ENCODE measurements at regions not wholly inside any gene's neighbourhood (a gene's known extent, or its start where the extent isn't known, plus 50 kb on each side); places are given as distances from the start of the nearest gene placed in this dataset.

DNA sequence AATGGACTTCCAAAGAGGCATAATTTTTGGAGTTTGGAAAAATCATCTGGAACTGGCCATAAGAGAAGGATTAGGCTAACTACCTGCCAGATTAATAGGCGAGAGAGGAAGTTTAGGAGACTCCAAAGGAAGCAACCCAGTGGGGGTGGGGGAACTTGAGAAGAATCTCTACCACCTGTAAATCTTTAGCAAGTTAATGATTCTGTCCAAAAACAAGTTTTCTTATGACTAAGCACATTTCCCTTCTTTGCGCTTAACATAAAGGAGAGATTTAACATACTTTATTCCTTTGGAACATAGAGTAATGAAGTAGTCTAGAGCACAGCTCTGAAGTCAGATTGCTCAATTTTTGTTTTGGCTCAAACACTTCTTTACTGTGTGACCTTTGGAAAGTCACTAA, 58.2 kb upstream of the PAPPA start:
- Histone ChIP-seq H3K4me1 (ENCODE audit: control insufficient read depth, insufficient read depth, low read length) (peaks cover 7% of the 10 kb centered on the region), H3K9ac (ENCODE audit: low read depth, low read length) (no peak overlapping the region), H3K9me3 (ENCODE audit: control insufficient read depth, insufficient read depth, low read length) (no peaks in the 10 kb centered on the region), H3K27me3 (ENCODE audit: control insufficient read depth, insufficient read depth, low read length) (no peaks in the 10 kb centered on the region), H3K4me3 (ENCODE audit: low read depth, low read length) (no peak overlapping the region), H3K27ac (ENCODE audit: low read depth, low read length) (no peak overlapping the region), H3K36me3 (ENCODE audit: control insufficient read depth, insufficient read depth, low read length) (no peaks in the 10 kb centered on the region)

- H3K27ac ChIP-seq (ENCODE audit: low read depth, low read length): no peak overlapping the region
- H3K9me3 ChIP-seq (ENCODE audit: control insufficient read depth, insufficient read depth, low read length): no peaks in the 10 kb centered on the region
- no peak overlapping the region for H3K4me3 ChIP-seq (ENCODE audit: low read depth, low read length)
- no peaks in the 10 kb centered on the region for H3K36me3 ChIP-seq (ENCODE audit: control insufficient read depth, insufficient read depth, low read length)
- peaks cover 7% of the 10 kb centered on the region for H3K4me1 ChIP-seq (ENCODE audit: control insufficient read depth, insufficient read depth, low read length)
- no peak overlapping the region for H3K9ac ChIP-seq (ENCODE audit: low read depth, low read length)
- H3K27me3 ChIP-seq (ENCODE audit: control insufficient read depth, insufficient read depth, low read length): no peaks in the 10 kb centered on the region
Observed at GRCh38 chr9:116096046-116096445, 57.5 kb upstream of the PAPPA start.

DNA sequence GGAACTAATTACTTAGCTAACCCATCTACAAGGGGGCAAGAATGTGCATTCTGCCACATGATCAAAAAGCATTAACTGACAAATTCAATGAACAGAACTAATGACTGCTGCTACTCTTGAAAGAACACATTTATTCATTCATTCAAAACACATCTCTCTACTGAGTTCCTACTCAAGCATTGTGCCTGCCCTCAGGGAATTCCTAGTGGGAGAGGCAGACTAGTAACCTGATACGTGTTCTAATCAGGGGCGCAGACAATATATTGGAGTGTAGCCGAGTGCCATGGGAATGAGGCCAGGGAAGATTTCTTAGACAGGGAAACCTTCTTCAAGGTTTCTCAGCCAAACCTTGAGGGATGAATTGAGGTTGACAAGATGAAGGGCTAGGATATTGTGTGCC, 56.7 kb upstream of the PAPPA start:
- H3K27ac ChIP-seq (ENCODE audit: low read depth, low read length): no peak overlapping the region
- H3K36me3 ChIP-seq (ENCODE audit: control insufficient read depth, insufficient read depth, low read length): no peaks in the 10 kb centered on the region
- no peaks in the 10 kb centered on the region for H3K27me3 ChIP-seq (ENCODE audit: control insufficient read depth, insufficient read depth, low read length)
- no peak overlapping the region for H3K9ac ChIP-seq (ENCODE audit: low read depth, low read length)
- H3K4me3 ChIP-seq (ENCODE audit: low read depth, low read length): no peak overlapping the region
- peaks cover 7% of the 10 kb centered on the region for H3K4me1 ChIP-seq (ENCODE audit: control insufficient read depth, insufficient read depth, low read length)
- H3K9me3 ChIP-seq (ENCODE audit: control insufficient read depth, insufficient read depth, low read length): no peaks in the 10 kb centered on the region

- H3K4me3 ChIP-seq (ENCODE audit: low read depth, low read length): no peak overlapping the region
- H3K36me3 ChIP-seq (ENCODE audit: control insufficient read depth, insufficient read depth, low read length): no peaks in the 10 kb centered on the region
- H3K9me3 ChIP-seq (ENCODE audit: control insufficient read depth, insufficient read depth, low read length): no peaks in the 10 kb centered on the region
- H3K4me1 ChIP-seq (ENCODE audit: control insufficient read depth, insufficient read depth, low read length): peaks cover 7% of the 10 kb centered on the region
- no peak overlapping the region for H3K27ac ChIP-seq (ENCODE audit: low read depth, low read length)
- H3K27me3 ChIP-seq (ENCODE audit: control insufficient read depth, insufficient read depth, low read length): no peaks in the 10 kb centered on the region
- no peak overlapping the region for H3K9ac ChIP-seq (ENCODE audit: low read depth, low read length)
Observed at GRCh38 chr9:116098476-116098875, 55.1 kb upstream of the PAPPA start.

GRCh38 chr9:116099821-116100220, 53.8 kb upstream of the PAPPA start:
- Histone ChIP-seq H3K4me3 (ENCODE audit: low read depth, low read length) (no peak overlapping the region), H3K9ac (ENCODE audit: low read depth, low read length) (no peak overlapping the region), H3K27ac (ENCODE audit: low read depth, low read length) (no peak overlapping the region), H3K36me3 (ENCODE audit: control insufficient read depth, insufficient read depth, low read length) (no peaks in the 10 kb centered on the region), H3K27me3 (ENCODE audit: control insufficient read depth, insufficient read depth, low read length) (no peaks in the 10 kb centered on the region), H3K4me1 (ENCODE audit: control insufficient read depth, insufficient read depth, low read length) (peaks cover 7% of the 10 kb centered on the region), H3K9me3 (ENCODE audit: control insufficient read depth, insufficient read depth, low read length) (no peaks in the 10 kb centered on the region)

DNA sequence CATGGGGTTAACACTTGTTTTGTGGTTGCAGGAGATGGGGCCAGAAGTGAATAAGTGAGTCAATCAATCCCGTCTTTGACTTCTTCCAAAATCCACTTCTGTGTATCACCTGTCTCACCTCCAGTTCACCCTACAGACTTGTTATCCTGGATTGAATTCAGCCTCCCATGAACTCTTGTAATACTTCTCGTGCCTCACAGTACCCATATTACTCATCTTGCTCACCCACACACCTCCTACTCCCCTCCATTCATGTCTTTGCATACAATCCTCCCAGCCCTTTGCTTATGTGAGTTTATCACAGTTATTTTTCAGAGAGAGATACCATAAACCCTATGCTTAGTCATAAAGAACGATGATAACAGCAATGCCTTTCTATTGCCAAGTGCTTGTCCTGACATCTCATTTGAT, 52.9 kb upstream of the PAPPA start:
- Histone ChIP-seq H3K27ac (ENCODE audit: low read depth, low read length) (no peak overlapping the region), H3K36me3 (ENCODE audit: control insufficient read depth, insufficient read depth, low read length) (no peaks in the 10 kb centered on the region), H3K9ac (ENCODE audit: low read depth, low read length) (no peak overlapping the region)

GRCh38 chr9:116101516-116101915, 52.1 kb upstream of the PAPPA start:
- Histone ChIP-seq H3K9ac (ENCODE audit: low read depth, low read length) (no peak overlapping the region), H3K27ac (ENCODE audit: low read depth, low read length) (no peak overlapping the region), H3K4me3 (ENCODE audit: low read depth, low read length) (no peak overlapping the region), H3K4me1 (ENCODE audit: control insufficient read depth, insufficient read depth, low read length) (peaks cover 7% of the 10 kb centered on the region), H3K9me3 (ENCODE audit: control insufficient read depth, insufficient read depth, low read length) (no peaks in the 10 kb centered on the region), H3K27me3 (ENCODE audit: control insufficient read depth, insufficient read depth, low read length) (no peaks in the 10 kb centered on the region), H3K36me3 (ENCODE audit: control insufficient read depth, insufficient read depth, low read length) (no peaks in the 10 kb centered on the region)

More for the DNA sequence above, 52.9 kb upstream of the PAPPA start:
- no peaks in the 10 kb centered on the region for H3K27me3 ChIP-seq (ENCODE audit: control insufficient read depth, insufficient read depth, low read length)
- no peaks in the 10 kb centered on the region for H3K9me3 ChIP-seq (ENCODE audit: control insufficient read depth, insufficient read depth, low read length)
- H3K4me3 ChIP-seq (ENCODE audit: low read depth, low read length): no peak overlapping the region
- peaks cover 7% of the 10 kb centered on the region for H3K4me1 ChIP-seq (ENCODE audit: control insufficient read depth, insufficient read depth, low read length)

GRCh38 chr9:116102596-116102995, 51.0 kb upstream of the PAPPA start:
- H3K27ac ChIP-seq (ENCODE audit: low read depth, low read length): no peak overlapping the region
- no peaks in the 10 kb centered on the region for H3K9me3 ChIP-seq (ENCODE audit: control insufficient read depth, insufficient read depth, low read length)
- no peaks in the 10 kb centered on the region for H3K36me3 ChIP-seq (ENCODE audit: control insufficient read depth, insufficient read depth, low read length)
- no peak overlapping the region for H3K9ac ChIP-seq (ENCODE audit: low read depth, low read length)
- no peaks in the 10 kb centered on the region for H3K27me3 ChIP-seq (ENCODE audit: control insufficient read depth, insufficient read depth, low read length)
- no peak overlapping the region for H3K4me3 ChIP-seq (ENCODE audit: low read depth, low read length)
- H3K4me1 ChIP-seq (ENCODE audit: control insufficient read depth, insufficient read depth, low read length): no peaks in the 10 kb centered on the region

Measured in HUES48 (cell line).